GM12878 (cell line): ENCODE measurements at regions not wholly inside any gene's neighbourhood (a gene's known extent, or its start where the extent isn't known, plus 50 kb on each side); places are given as distances from the start of the nearest gene placed in this dataset.

Experiments
- ASH2L ChIP-seq: fragments of 300-600, 200-600 bp; sonication (generic); IDR thresholded peaks from 2 replicates; pipeline ENCODE4 v1.6.1; 2017; ENCODE audit warnings: low read depth, mild to moderate bottlenecking, borderline replicate concordance
- BMI1 ChIP-seq: fragments of 450-650 bp; IDR thresholded peaks from 2 replicates; pipeline ENCODE4 v1.6.1; 2016; ENCODE audit warnings: mild to moderate bottlenecking, moderate library complexity, borderline replicate concordance
- CEBPB ChIP-seq, 2 experiments: fragments of 150-350 bp in 1 of 2; IDR thresholded peaks; 2 replicates each; pipeline ENCODE4 v1.6.1; 2012 to 2014; ENCODE audit warnings: low read depth in 2 of 2, low read length in 2 of 2, borderline replicate concordance in 1 of 2, inconsistent platforms in 1 of 2
- CHD2 ChIP-seq: IDR thresholded peaks from 2 replicates; pipeline ENCODE4 v1.6.1; 2011; ENCODE audit warnings: low read depth, low read length, improper control_type of control experiment, borderline replicate concordance
- FOS ChIP-seq: IDR thresholded peaks from 3 replicates; pipeline ENCODE4 v1.6.1; 2011; ENCODE audit warnings: borderline replicate concordance; ENCODE audit not compliant: insufficient read length; ENCODE audit errors: extremely low read depth
- IKZF2 ChIP-seq, 2 experiments: fragments of 450-650 bp; IDR thresholded peaks; 2 replicates each; pipeline ENCODE4 v1.6.1; 2017; ENCODE audit warnings: mild to moderate bottlenecking in 2 of 2, moderate library complexity in 2 of 2
- MEF2B ChIP-seq: fragments of 450-650 bp; IDR thresholded peaks from 2 replicates; pipeline ENCODE4 v1.6.1; 2018; ENCODE audit warnings: mild to moderate bottlenecking, moderate library complexity; ENCODE audit not compliant: partially characterized antibody, poor library complexity, severe bottlenecking
- MLLT1 ChIP-seq: fragments of 450-650 bp; IDR thresholded peaks from 2 replicates; pipeline ENCODE4 v1.6.1; 2016; ENCODE audit warnings: mild to moderate bottlenecking
- NFYA ChIP-seq: IDR thresholded peaks from 2 replicates; pipeline ENCODE4 v1.6.1; 2011; ENCODE audit warnings: low read depth, mild to moderate bottlenecking, low read length, improper control_type of control experiment, borderline replicate concordance
- POLR2A ChIP-seq: IDR thresholded peaks from 2 replicates; pipeline ENCODE4 v1.6.1; 2011; ENCODE audit warnings: low read depth, mild to moderate bottlenecking, low read length
- POU2F2 ChIP-seq: IDR thresholded peaks from 3 replicates; pipeline ENCODE4 v1.6.1; 2011; ENCODE audit warnings: low read depth, mild to moderate bottlenecking, low read length, borderline replicate concordance
- RB1 ChIP-seq: fragments of 450-650 bp; formaldehyde crosslinking; IDR thresholded peaks from 2 replicates; pipeline ENCODE4 v1.6.1; 2017; ENCODE audit warnings: mild to moderate bottlenecking, borderline replicate concordance
- RUNX3 ChIP-seq: IDR thresholded peaks from 2 replicates; pipeline ENCODE4 v1.6.1; 2012; ENCODE audit warnings: low read length, inconsistent platforms
- SMAD5 ChIP-seq: IDR thresholded peaks from 2 replicates; pipeline ENCODE4 v1.6.1; 2016; ENCODE audit warnings: antibody characterized with exemption, low read depth
- SMARCA5 ChIP-seq: fragments of 450-650 bp; IDR thresholded peaks from 2 replicates; pipeline ENCODE4 v1.6.1; 2017; ENCODE audit warnings: mild to moderate bottlenecking
- SMC3 ChIP-seq: IDR thresholded peaks from 2 replicates; pipeline ENCODE4 v1.6.1; 2011; ENCODE audit warnings: low read length, improper control_type of control experiment, borderline replicate concordance
- SUZ12 ChIP-seq: fragments of 200-600 bp; sonication (generic); IDR thresholded peaks from one replicate; pipeline ENCODE4 v1.6.1; 2018; ENCODE audit warnings: antibody characterized with exemption, mild to moderate bottlenecking; ENCODE audit not compliant: unreplicated experiment
- TAF1 ChIP-seq: IDR thresholded peaks from 2 replicates; pipeline ENCODE4 v1.6.1; 2011; ENCODE audit warnings: mild to moderate bottlenecking, low read depth, low read length, borderline replicate concordance

GRCh38 chr2:109736177-109736827, 57.8 kb upstream of the RGPD5 start (continued):
- TF ChIP-seq RUNX3 (no peak), POU2F2 (no peak), ASH2L (no peak), RB1 (no peak), FOS (no peak), SMAD5 (no peak), TAF1 (no peak), MLLT1 (no peak), IKZF2 (IDR thresholded peaks at IDR 0.05) (0 out of 4 replicates have a peak, but pooled peaks of 1 of the 2 experiments have one; percentile 15), MEF2B (no peak), CEBPB (IDR thresholded peaks at IDR 0.05; ENCODE audit: borderline replicate concordance in 1 of 2, low read depth in 2 of 2, low read length in 2 of 2) (no peak), SUZ12 (no peak), SMC3 (peak; percentile 81), SMARCA5 (no peak), CHD2 (no peak), BMI1 (no peak), POLR2A (no peak), NFYA (no peak)
